ENCODE measurements at regions not wholly inside any gene's neighbourhood (a gene's known extent, or its start where the extent isn't known, plus 50 kb on each side); places are given as distances from the start of the nearest gene placed in this dataset.

DNA sequence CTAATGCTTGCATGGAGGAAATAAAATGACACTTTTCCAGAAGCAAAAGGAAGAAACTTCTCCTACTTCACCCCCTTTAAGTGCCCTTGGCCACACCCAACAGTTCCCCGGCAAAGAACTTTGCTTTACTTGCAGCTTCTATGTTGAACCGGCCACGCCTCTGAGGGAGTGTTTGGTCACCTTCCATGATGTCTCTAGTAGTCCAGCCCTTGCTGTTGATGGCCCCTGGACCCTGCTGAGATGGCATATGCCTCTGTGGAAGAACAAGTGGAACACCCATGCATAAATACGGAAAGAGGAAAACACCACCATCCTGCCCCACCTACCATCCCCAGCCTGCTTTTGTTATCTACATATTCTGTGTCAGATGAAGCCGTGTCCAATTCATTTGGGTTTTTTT is 218.3 kb upstream of the POU3F3 start:
- TF ChIP-seq, protein P1, sequence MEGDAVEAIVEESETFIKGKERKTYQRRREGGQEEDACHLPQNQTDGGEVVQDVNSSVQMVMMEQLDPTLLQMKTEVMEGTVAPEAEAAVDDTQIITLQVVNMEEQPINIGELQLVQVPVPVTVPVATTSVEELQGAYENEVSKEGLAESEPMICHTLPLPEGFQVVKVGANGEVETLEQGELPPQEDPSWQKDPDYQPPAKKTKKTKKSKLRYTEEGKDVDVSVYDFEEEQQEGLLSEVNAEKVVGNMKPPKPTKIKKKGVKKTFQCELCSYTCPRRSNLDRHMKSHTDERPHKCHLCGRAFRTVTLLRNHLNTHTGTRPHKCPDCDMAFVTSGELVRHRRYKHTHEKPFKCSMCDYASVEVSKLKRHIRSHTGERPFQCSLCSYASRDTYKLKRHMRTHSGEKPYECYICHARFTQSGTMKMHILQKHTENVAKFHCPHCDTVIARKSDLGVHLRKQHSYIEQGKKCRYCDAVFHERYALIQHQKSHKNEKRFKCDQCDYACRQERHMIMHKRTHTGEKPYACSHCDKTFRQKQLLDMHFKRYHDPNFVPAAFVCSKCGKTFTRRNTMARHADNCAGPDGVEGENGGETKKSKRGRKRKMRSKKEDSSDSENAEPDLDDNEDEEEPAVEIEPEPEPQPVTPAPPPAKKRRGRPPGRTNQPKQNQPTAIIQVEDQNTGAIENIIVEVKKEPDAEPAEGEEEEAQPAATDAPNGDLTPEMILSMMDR (IDR thresholded peaks at IDR 0.05): no peak
- TF ChIP-seq EP300 (IDR thresholded peaks at IDR 0.05) (no peak), POLR2A (IDR thresholded peaks at IDR 0.05) (no peak), POLR2AphosphoS5 (IDR thresholded peaks at IDR 0.05) (no peak)
